DOHH2 (cell line): ENCODE measurements at regions not wholly inside any gene's neighbourhood (a gene's known extent, or its start where the extent isn't known, plus 50 kb on each side); places are given as distances from the start of the nearest gene placed in this dataset.

ENCODE experiments used
- H3F3A ChIP-seq: fragments of 200-600 bp; sonication (generic), shearing (Covaris generic); 2 replicates; pipeline ENCODE4 v1.6.0; 2016; ENCODE audit warnings: antibody characterized with exemption, mild to moderate bottlenecking; ENCODE audit not compliant: control insufficient read depth, insufficient read depth
- H3K27ac ChIP-seq: fragments of 200-600 bp; sonication (generic); 2 replicates; pipeline ENCODE4 v1.5.1; 2014; ENCODE audit warnings: low read depth, mild to moderate bottlenecking, low read length, moderate library complexity
- H3K27me3 ChIP-seq: fragments of 200-600 bp; sonication (generic); 2 replicates; pipeline ENCODE4 v1.6.1; 2014; ENCODE audit warnings: mild to moderate bottlenecking, low read length, mixed read lengths; ENCODE audit not compliant: control insufficient read depth
- H3K36me3 ChIP-seq: fragments of 200-600 bp; sonication (generic); 2 replicates; pipeline ENCODE4 v1.6.1; 2014; ENCODE audit warnings: mild to moderate bottlenecking, low read length, moderate library complexity, mixed read lengths; ENCODE audit not compliant: control insufficient read depth
- H3K4me1 ChIP-seq: fragments of 200-600 bp; sonication (generic); 2 replicates; pipeline ENCODE4 v1.6.1; 2014; ENCODE audit warnings: mild to moderate bottlenecking, low read length, mixed read lengths; ENCODE audit not compliant: control insufficient read depth
- H3K4me2 ChIP-seq: fragments of 200-600 bp; sonication (generic); 2 replicates; pipeline ENCODE4 v1.6.0; 2014; ENCODE audit warnings: mild to moderate bottlenecking, low read length, moderate library complexity
- H3K4me3 ChIP-seq: fragments of 200-600 bp; sonication (generic); 2 replicates; pipeline ENCODE4 v1.5.1; 2014; ENCODE audit warnings: mild to moderate bottlenecking, low read length, mixed read lengths
- H3K79me2 ChIP-seq: fragments of 200-600 bp; sonication (generic); 2 replicates; pipeline ENCODE4 v1.6.1; 2014; ENCODE audit warnings: mild to moderate bottlenecking, low read length, mixed read lengths; ENCODE audit not compliant: control insufficient read depth
- H3K9me2 ChIP-seq: fragments of 200-600 bp; sonication (generic); replicated peaks from 2 replicates; pipeline ENCODE4 v1.6.1; 2014; ENCODE audit warnings: mild to moderate bottlenecking, low read length, mixed read lengths; ENCODE audit not compliant: control insufficient read depth
- H3K9me3 ChIP-seq: fragments of 200-600 bp; sonication (generic); 2 replicates; pipeline ENCODE4 v1.6.1; 2014; ENCODE audit warnings: antibody characterized with exemption, low read length, mixed read lengths; ENCODE audit not compliant: control insufficient read depth, insufficient read depth
- H4K20me1 ChIP-seq: fragments of 200-600 bp; sonication (generic); 2 replicates; pipeline ENCODE4 v1.6.0; 2014; ENCODE audit warnings: low read depth, mild to moderate bottlenecking, antibody characterized with exemption, low read length, moderate library complexity; ENCODE audit not compliant: control insufficient read depth, insufficient read depth
- CTCF ChIP-seq: fragments of 200-600 bp; sonication (generic); IDR thresholded peaks from one replicate; pipeline ENCODE4 v1.5.1; 2014; ENCODE audit warnings: antibody characterized with exemption, mild to moderate bottlenecking, low read depth, low read length; ENCODE audit not compliant: poor library complexity, severe bottlenecking
- EZH2phosphoT487 ChIP-seq: fragments of 200-600 bp; sonication (generic); IDR thresholded peaks from 2 replicates; pipeline ENCODE4 v1.6.1; 2017; ENCODE audit warnings: borderline replicate concordance, mild to moderate bottlenecking, antibody characterized with exemption, low read length, moderate library complexity, mixed read lengths

GRCh38 chr5:130267926-130268325 lies 363.7 kb downstream of the CHSY3 start:
- Histone ChIP-seq H4K20me1 (no peaks in the 10 kb centered on the region), H3K4me2 (no peak overlapping the region), H3K9me3 (no peaks in the 10 kb centered on the region; the same call in 1 of the 2 replicates), H3K27me3 (no peaks in the 10 kb centered on the region), H3K79me2 (no peaks in the 10 kb centered on the region), H3K36me3 (no peaks in the 10 kb centered on the region), H3K9me2 (no peaks in the 10 kb centered on the region), H3F3A (no peaks in the 10 kb centered on the region), H3K4me1 (no peaks in the 10 kb centered on the region), H3K4me3 (no peak overlapping the region), H3K27ac (no peak overlapping the region)
- TF ChIP-seq CTCF (no peak), EZH2phosphoT487 (no peak)

GRCh38 chr5:130260481-130260880 lies 356.2 kb downstream of the CHSY3 start:
- H3F3A ChIP-seq, result no peaks in the 10 kb centered on the region
- no peaks in the 10 kb centered on the region for H3K9me3 ChIP-seq
- H3K4me3 ChIP-seq, result no peak overlapping the region
- no peaks in the 10 kb centered on the region for H3K79me2 ChIP-seq
- no peak overlapping the region for H3K4me2 ChIP-seq
- no peaks in the 10 kb centered on the region for H3K9me2 ChIP-seq
- no peak overlapping the region for H3K27ac ChIP-seq
- H3K36me3 ChIP-seq, result no peaks in the 10 kb centered on the region
- TF ChIP-seq CTCF (no peak), EZH2phosphoT487 (no peak)
- no peaks in the 10 kb centered on the region for H3K27me3 ChIP-seq
- no peaks in the 10 kb centered on the region for H4K20me1 ChIP-seq
- H3K4me1 ChIP-seq, result no peaks in the 10 kb centered on the region

GRCh38 chr5:130251931-130252330 lies 347.7 kb downstream of the CHSY3 start:
- Histone ChIP-seq H3K4me2 (no peak overlapping the region), H3F3A (no peaks in the 10 kb centered on the region), H3K9me2 (no peaks in the 10 kb centered on the region), H3K4me3 (no peak overlapping the region), H3K36me3 (no peaks in the 10 kb centered on the region), H3K79me2 (no peaks in the 10 kb centered on the region), H3K9me3 (no peaks in the 10 kb centered on the region), H3K27me3 (no peaks in the 10 kb centered on the region), H4K20me1 (no peaks in the 10 kb centered on the region), H3K4me1 (peaks cover 3% of the 10 kb centered on the region; the same call in 1 of the 2 replicates), H3K27ac (no peak overlapping the region)
- TF ChIP-seq EZH2phosphoT487 (no peak), CTCF (no peak)

GRCh38 chr5:130243641-130244040 lies 339.4 kb downstream of the CHSY3 start:
- Histone ChIP-seq H3K79me2 (no peaks in the 10 kb centered on the region), H3K27ac (no peak overlapping the region), H3K36me3 (no peaks in the 10 kb centered on the region), H3K27me3 (no peaks in the 10 kb centered on the region), H3K9me2 (no peaks in the 10 kb centered on the region), H3K4me3 (no peak overlapping the region), H3F3A (no peaks in the 10 kb centered on the region), H3K4me1 (no peaks in the 10 kb centered on the region), H4K20me1 (no peaks in the 10 kb centered on the region), H3K9me3 (no peaks in the 10 kb centered on the region), H3K4me2 (no peak overlapping the region)
- TF ChIP-seq EZH2phosphoT487 (no peak), CTCF (no peak)
